K562 (cell line): ENCODE measurements at regions not wholly inside any gene's neighbourhood (a gene's known extent, or its start where the extent isn't known, plus 50 kb on each side); places are given as distances from the start of the nearest gene placed in this dataset.

Experiments
- ATAC-seq: fragments of 200-7000 bp; cut with Tn5 transposase; 3 replicates; pipeline ENCODE4 v1.9.1; 2020; ENCODE audit warnings: moderate library complexity
- BruUV-seq: library from RNA; stranded (reverse); fragments of 400-500 nt; replicated peaks from 2 replicates; lab custom pipeline; 2021; lab: Mats Ljungman, UMichigan
- CTCF ChIA-PET: fragments of 300-600 bp; formaldehyde crosslinking; extraction: SDS; loops from one replicate; lab custom pipeline; 2021; ENCODE audit warnings: low intra/inter-chr PET ratio; lab: Yijun Ruan, JAX
- POLR2A ChIA-PET: fragments of 300-600, 350-650 bp; sonication (Branson Sonifier 250); formaldehyde crosslinking; extraction: SDS; loops from one replicate; lab custom pipeline; 2021; ENCODE audit warnings: antibody characterized with exemption, inconsistent platforms; lab: Yijun Ruan, JAX
- DNase-seq, 4 experiments: peaks; one replicate each; pipeline versions ENCODE4 v3.0.0 to v3.0.0-alpha.2; 2011 to 2018; ENCODE audit warnings: low spot score in 3 of 4, mixed read lengths in 3 of 4; ENCODE audit errors: extremely low read depth in 1 of 4
- FAIRE-seq: peaks from 2 replicates; lab custom pipeline; 2011; peaks lifted over from hg19 to GRCh38; lab: Jason Lieb, UNC
- H2AFZ ChIP-seq: 2 replicates; pipeline ENCODE4 v1.6.0; 2011; ENCODE audit warnings: low read depth, low read length, control low read depth, inconsistent platforms
- H3K27ac ChIP-seq: fragments of 200-600 bp; 3 replicates; pipeline ENCODE4 v1.8.0; 2011; ENCODE audit warnings: low read depth, mild to moderate bottlenecking, control low read depth, inconsistent platforms, low read length, moderate library complexity, mixed read lengths; ENCODE audit errors: extremely low read depth
- H3K27me3 ChIP-seq, 2 experiments: fragments of 300-600 bp in 1 of 2; 2 replicates in 1 of 2; 3 replicates in 1 of 2; pipeline versions ENCODE4 v1.6.0 to v1.8.0; 2011; ENCODE audit warnings: inconsistent platforms in 2 of 2, low read length in 2 of 2, mild to moderate bottlenecking in 1 of 2, mixed read lengths in 1 of 2, moderate library complexity in 1 of 2; ENCODE audit not compliant: control insufficient read depth in 2 of 2, insufficient read depth in 2 of 2
- H3K36me3 ChIP-seq: fragments of 300-600 bp; 3 replicates; pipeline ENCODE4 v1.8.0; 2011; ENCODE audit warnings: mild to moderate bottlenecking, low read length, inconsistent platforms; ENCODE audit not compliant: control insufficient read depth, insufficient read depth
- H3K4me1 ChIP-seq, 2 experiments: fragments of 200-600 bp in 1 of 2; replicated peaks in 1 of 2; 2 replicates in 1 of 2; 3 replicates in 1 of 2; pipeline versions ENCODE4 v1.5.1 to v1.8.0; 2011; ENCODE audit warnings: inconsistent platforms in 2 of 2, low read length in 2 of 2, mild to moderate bottlenecking in 1 of 2, mixed read lengths in 1 of 2, moderate library complexity in 1 of 2; ENCODE audit not compliant: control insufficient read depth in 2 of 2, insufficient read depth in 2 of 2
- H3K4me2 ChIP-seq: 2 replicates; pipeline ENCODE4 v1.6.1; 2011; ENCODE audit warnings: low read length, control low read depth, inconsistent platforms, mixed read lengths; ENCODE audit not compliant: insufficient read depth
- H3K4me3 ChIP-seq: fragments of 200-600 bp; sonication (generic), shearing (Covaris generic); 2 replicates; pipeline ENCODE4 v1.5.1; 2016; ENCODE audit warnings: control low read depth, inconsistent platforms
- H3K79me2 ChIP-seq: fragments of 200-600 bp; 3 replicates; pipeline ENCODE4 v1.8.0; 2011; ENCODE audit warnings: low read length, inconsistent platforms; ENCODE audit not compliant: control insufficient read depth, insufficient read depth
- H3K9ac ChIP-seq, 2 experiments: 2 replicates each; pipeline versions ENCODE4 v1.6.0 to v1.6.1; 2011; ENCODE audit warnings: low read depth in 2 of 2, low read length in 2 of 2, control low read depth in 1 of 2, inconsistent platforms in 1 of 2, mild to moderate bottlenecking in 1 of 2, mixed read lengths in 1 of 2; ENCODE audit not compliant: insufficient read depth in 1 of 2
- H3K9me1 ChIP-seq: one replicate; pipeline ENCODE4 v1.6.0; 2011; ENCODE audit warnings: inconsistent platforms, mild to moderate bottlenecking, low read length, moderate library complexity; ENCODE audit not compliant: control insufficient read depth, insufficient read depth
- H3K9me3 ChIP-seq: replicated peaks from 2 replicates; pipeline ENCODE4 v1.5.1; 2011; ENCODE audit warnings: low read depth, low read length, inconsistent platforms; ENCODE audit not compliant: control insufficient read depth, insufficient read depth
- H4K20me1 ChIP-seq: replicated peaks from 2 replicates; pipeline ENCODE4 v1.6.1; 2011; ENCODE audit warnings: low read length, inconsistent platforms, mixed read lengths; ENCODE audit not compliant: control insufficient read depth, insufficient read depth
- CC2D1A ChIP-seq: fragments of 450-650 bp; IDR thresholded peaks from 2 replicates; pipeline ENCODE4 v1.6.1; 2017; ENCODE audit warnings: mild to moderate bottlenecking
- CTCF ChIP-seq, 3 experiments: IDR thresholded peaks in 2 of 3; conservative IDR thresholded peaks in 1 of 3; 2 replicates each; pipeline ENCODE4 v1.5.1; 2011 to 2012; ENCODE audit warnings: low read length in 3 of 3, mild to moderate bottlenecking in 3 of 3, control low read depth in 2 of 3, improper control_type of control experiment in 1 of 3, inconsistent platforms in 1 of 3, low read depth in 1 of 3, mixed read lengths in 1 of 3, moderate library complexity in 1 of 3; ENCODE audit not compliant: insufficient read depth in 2 of 3
- DEAF1 ChIP-seq: fragments of 450-650 bp; formaldehyde crosslinking; IDR thresholded peaks from 2 replicates; pipeline ENCODE4 v1.4.0; 2020; ENCODE audit warnings: mild to moderate bottlenecking, moderate library complexity
- ESRRA ChIP-seq: fragments of 450-650 bp; IDR thresholded peaks from 2 replicates; pipeline ENCODE4 v1.6.1; 2014; ENCODE audit warnings: low read depth, mild to moderate bottlenecking, moderate library complexity, borderline replicate concordance
- FOSL1 ChIP-seq: fragments of 200-800 bp; sonication (Bioruptor generic); conservative IDR thresholded peaks from 2 replicates; pipeline ENCODE4 v1.6.1; 2016; ENCODE audit warnings: missing genetic modification characterization, missing compliant biosample characterization
- HMGXB4 ChIP-seq: sonication (generic); formaldehyde crosslinking; IDR thresholded peaks from 2 replicates; pipeline ENCODE4 v1.8.1; 2023; ENCODE audit warnings: mild to moderate bottlenecking, missing genetic modification reagents
- NR3C1 ChIP-seq: sonication (generic); formaldehyde crosslinking; IDR thresholded peaks from 2 replicates; pipeline ENCODE4 v1.8.1; 2022; ENCODE audit warnings: missing genetic modification reagents
- PML ChIP-seq: IDR thresholded peaks from 2 replicates; pipeline ENCODE4 v1.6.1; 2012; ENCODE audit warnings: low read length, inconsistent platforms
- RAD21 ChIP-seq, 2 experiments: fragments of 250-450 bp in 1 of 2; fragments of 450-650 bp in 1 of 2; sonication (Bioruptor Pico) in 1 of 2; formaldehyde crosslinking in 1 of 2; IDR thresholded peaks in 1 of 2; conservative IDR thresholded peaks in 1 of 2; 2 replicates each; pipeline versions ENCODE4 v1.4.0 to v1.8.0; 2020 to 2022; ENCODE audit warnings: mild to moderate bottlenecking in 2 of 2, moderate library complexity in 1 of 2
- RB1 ChIP-seq: fragments of 450-650 bp; IDR thresholded peaks from 2 replicates; pipeline ENCODE4 v1.6.1; 2017; ENCODE audit warnings: low read depth, mild to moderate bottlenecking
- SIRT6 ChIP-seq: IDR thresholded peaks from one replicate; pipeline ENCODE4 v1.6.1; 2012; ENCODE audit warnings: low read depth, mild to moderate bottlenecking, control low read depth, inconsistent platforms, low read length, moderate library complexity
- SMC3 ChIP-seq: conservative IDR thresholded peaks from 2 replicates; pipeline ENCODE4 v1.6.1; 2011; ENCODE audit warnings: low read depth, low read length, improper control_type of control experiment; ENCODE audit not compliant: insufficient read depth
- STAG1 ChIP-seq: sonication (generic); formaldehyde crosslinking; IDR thresholded peaks from 2 replicates; pipeline ENCODE4 v1.5.0; 2020; ENCODE audit warnings: missing genetic modification reagents, borderline replicate concordance
- ZKSCAN8 ChIP-seq: fragments of 200-800 bp; sonication (Bioruptor generic); IDR thresholded peaks from 2 replicates; pipeline ENCODE4 v1.6.1; 2016; ENCODE audit warnings: missing genetic modification characterization, missing compliant biosample characterization
- ZNF551 ChIP-seq: fragments of 250-450 bp; sonication (Bioruptor Pico); IDR thresholded peaks from 2 replicates; pipeline ENCODE4 v1.5.0; 2021; ENCODE audit warnings: mild to moderate bottlenecking, moderate library complexity
- ZNF75A ChIP-seq: fragments of 450-650 bp; formaldehyde crosslinking; IDR thresholded peaks from 2 replicates; pipeline ENCODE4 v1.4.0; 2020; ENCODE audit warnings: mild to moderate bottlenecking
- WGBS: fragments of 100-300 bp; shearing (Covaris generic); methylation state at CpG from one replicate; pipeline ENCODE4 v1.1.6; 2016; ENCODE audit warnings: low coverage, mixed read lengths; ENCODE audit not compliant: insufficient coverage; ENCODE audit errors: missing lambda C conversion rate; 5-methylcytosine and 5-hydroxymethylcytosine counted together
- in situ Hi-C: fragments of 300-500 bp; cut with MboI; formaldehyde crosslinking; loops from 4 replicates; pipeline ENCODE4 v1.15.0; 2018; ENCODE audit warnings: inconsistent platforms, mixed read lengths
- intact Hi-C: fragments of 100-400 bp; cut with micrococcal nuclease; formaldehyde crosslinking; loops from 2 replicates; pipeline ENCODE4 v1.14.2; 2022

GRCh38 chr9:35553670-35554543 is 51.2 kb upstream of the TESK1 start:
- intact Hi-C loops (loop anchor here (1.0 kb wide), 1 partner anchor 73 kb away; no protein-coding TSS in a partner anchor), in situ Hi-C loops (loop anchor here (5.0 to 25.0 kb wide), 3 partner anchors 67 to 667 kb away; a partner anchor contains a TSS)
- Histone ChIP-seq H3K4me2 (no peak overlapping the region), H3K79me2 (no peaks in the 10 kb centered on the region), H3K27me3 (no peaks in the 10 kb centered on the region), H3K9me1 (no peaks in the 10 kb centered on the region), H4K20me1 (no peaks in the 10 kb centered on the region; the same call in 1 of the 2 replicates), H3K4me3 (no peak overlapping the region), H2AFZ (no peak overlapping the region), H3K36me3 (peaks cover 21% of the 10 kb centered on the region; the same call in 1 of the 3 replicates), H3K9ac (no peak overlapping the region), H3K9me3 (no peaks in the 10 kb centered on the region), H3K27ac (no peak overlapping the region), H3K4me1 (peaks cover 0 to 3% of the 10 kb centered on the region in 2 experiments; a peak in 3 of 5 replicates)
- peak; percentile 97 for ATAC-seq
- WGBS, result 14% methylated on average over 12 of the region's 12 CpGs
- DNase-seq, result peak; percentile 62 to 70 (median 64)
- FAIRE-seq, result peak; percentile 85
- CTCF ChIA-PET, result interaction anchor here (0.6 to 1.7 kb wide), 7 partner anchors 65 to 504 kb away, joined by 3 to 12 read pairs (median 3); no protein-coding TSS in a partner anchor
- POLR2A ChIA-PET, result interaction anchor here (0.5 to 1.1 kb wide), 6 partner anchors 9 to 482 kb away, joined by 3 to 5 read pairs (median 4); partner anchors contain the start of gene VCP
- no TSS peak for BruUV-seq
- no peak for TF ChIP-seq ZKSCAN8 (CRISPR knock-in tag)
- no peak for TF ChIP-seq FOSL1
- TF ChIP-seq DEAF1 (CRISPR knock-in tag), result peak; percentile 84
- TF ChIP-seq CTCF (IDR thresholded peaks at IDR 0.05 in 2 of 3, conservative IDR thresholded peaks at IDR 0.05 in 1 of 3; ENCODE audit: insufficient read depth in 2 of 3, low read depth in 1 of 3, low read length in 3 of 3), result peak; percentile 82 to 91 (median 88)
- TF ChIP-seq RB1, result peak; percentile 61; the same call in 1 of the 2 replicates
- TF ChIP-seq SIRT6, result no peak
- TF ChIP-seq ESRRA, result peak; percentile 74
- 0 out of 2 replicates have a peak, but pooled peaks have one; percentile 20 for TF ChIP-seq CC2D1A
- no peak for TF ChIP-seq NR3C1
- TF ChIP-seq ZNF551, result no peak
- no peak for TF ChIP-seq HMGXB4 (CRISPR knock-in tag)
- peak; percentile 16; the same call in 1 of the 2 replicates for TF ChIP-seq STAG1 (CRISPR knock-in tag)
- peak; percentile 81 for TF ChIP-seq SMC3
- TF ChIP-seq ZNF75A, result no peak
- no peak for TF ChIP-seq PML
- peak; percentile 86 to 90 for TF ChIP-seq RAD21 (CRISPR knock-in tag; conservative IDR thresholded peaks at IDR 0.05 in 1 of 2, IDR thresholded peaks at IDR 0.05 in 1 of 2)
